ENCODE measurements at regions not wholly inside any gene's neighbourhood (a gene's known extent, or its start where the extent isn't known, plus 50 kb on each side); places are given as distances from the start of the nearest gene placed in this dataset.

- FAIRE-seq, result no peak
- no peak overlapping the region for H3K9ac ChIP-seq (replicated peaks; ENCODE audit: extremely low read depth, insufficient read depth, low read length)
- H3K27ac ChIP-seq (ENCODE audit: insufficient read depth, low read depth, low read length), result no peak overlapping the region
- H3K27me3 ChIP-seq (ENCODE audit: control insufficient read depth in 2 of 2, insufficient read depth in 2 of 2, low read length in 2 of 2), result no peaks in the 10 kb centered on the region
- CTCF ChIA-PET, result no interaction called here
- H3K9me1 ChIP-seq (replicated peaks; ENCODE audit: control insufficient read depth, extremely low read depth, insufficient read depth, low read length), result no peaks in the 10 kb centered on the region
- no TSS peak for BruUV-seq (replicated peaks)
- H2AFZ ChIP-seq (ENCODE audit: low read depth, low read length), result no peak overlapping the region
- dilution Hi-C loops (cut with MboI; ENCODE audit: extremely low pct_ligation_motif_present, low sequenced_read_pairs), result no loop called here
- H3K79me2 ChIP-seq (ENCODE audit: control insufficient read depth, insufficient read depth, low read length), result no peaks in the 10 kb centered on the region
- H3K36me3 ChIP-seq (ENCODE audit: control insufficient read depth in 2 of 2, extremely low read depth in 1 of 2, insufficient read depth in 2 of 2, low read length in 2 of 2), result no peaks in the 10 kb centered on the region
- no peak overlapping the region for H3K4me2 ChIP-seq (ENCODE audit: insufficient read depth, low read length)
- no peaks in the 10 kb centered on the region for H4K20me1 ChIP-seq (replicated peaks; ENCODE audit: control insufficient read depth, extremely low read depth, insufficient read depth, low read length)
- H3K4me3 ChIP-seq (replicated peaks in 1 of 3; ENCODE audit: insufficient read depth in 1 of 3, low read depth in 1 of 3, low read length in 3 of 3), result no peak overlapping the region
- intact Hi-C loops (cut with micrococcal nuclease), result no loop called here
- TF ChIP-seq MYC (IDR thresholded peaks at IDR 0.05; ENCODE audit: low read depth, low read length) (no peak), FOS (IDR thresholded peaks at IDR 0.05; ENCODE audit: borderline replicate concordance, insufficient read depth, low read length) (no peak), POLR2AphosphoS5 (IDR thresholded peaks at IDR 0.05; ENCODE audit: insufficient read depth, low read depth, low read length) (no peak), POLR2A (IDR thresholded peaks at IDR 0.05; ENCODE audit: low read depth, low read length) (no peak), EZH2 (IDR thresholded peaks at IDR 0.05; ENCODE audit: borderline replicate concordance, low read depth, low read length, severe bottlenecking) (no peak), JUN (IDR thresholded peaks at IDR 0.05; ENCODE audit: borderline replicate concordance, insufficient read depth, insufficient read length, low read depth) (no peak), CTCF (IDR thresholded peaks at IDR 0.05; ENCODE audit: extremely low read depth in 1 of 2, insufficient read depth in 1 of 2, low read depth in 1 of 2, low read length in 2 of 2) (no peak), MAX (IDR thresholded peaks at IDR 0.05; ENCODE audit: insufficient read depth, insufficient read length) (no peak), GATA2 (IDR thresholded peaks at IDR 0.05; ENCODE audit: insufficient read depth, insufficient read length, low read depth, low read length) (no peak)
- POLR2A ChIA-PET, result no interaction called here
- DNase-seq (ENCODE audit: low read depth, low spot score), result peak; percentile 5
- H3K4me1 ChIP-seq (ENCODE audit: control insufficient read depth, extremely low read depth, insufficient read depth, low read length), result no peaks in the 10 kb centered on the region
- H3K9me3 ChIP-seq (replicated peaks; ENCODE audit: control insufficient read depth, insufficient read depth, low read length), result no peaks in the 10 kb centered on the region
Observed at GRCh38 chr16:80100186-80100585, 440.6 kb upstream of the DYNLRB2 start.

Measured in endothelial cell of umbilical vein (primary cell).